ENCODE measurements at regions not wholly inside any gene's neighbourhood (a gene's known extent, or its start where the extent isn't known, plus 50 kb on each side); places are given as distances from the start of the nearest gene placed in this dataset.

DNA sequence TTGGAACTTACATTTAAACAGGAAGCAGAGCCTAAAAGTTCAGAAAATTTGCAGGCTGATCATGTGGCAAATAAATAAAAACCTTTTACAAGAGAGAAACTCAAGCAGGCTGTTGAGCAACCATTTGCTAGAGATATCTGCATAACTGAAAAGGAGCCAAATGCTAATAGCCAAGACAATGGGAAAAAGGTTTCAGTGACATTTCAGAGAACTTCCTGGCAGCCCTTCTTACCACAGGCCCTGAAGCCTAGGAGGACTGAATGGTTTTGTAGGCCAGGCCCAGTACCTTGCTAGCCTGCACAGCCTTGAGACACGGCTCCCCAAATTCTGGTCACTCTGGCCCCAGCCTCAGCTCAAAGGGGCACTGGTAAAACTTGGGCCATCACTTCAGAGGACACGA, 945.1 kb downstream of the ADGRL3 start (continued):
- TF ChIP-seq NFYB (IDR thresholded peaks at IDR 0.05; ENCODE audit: insufficient read depth, low read depth, low read length) (no peak), MYB (IDR thresholded peaks at IDR 0.05; ENCODE audit: borderline replicate concordance, low read depth, low read length) (no peak)
- TF ChIP-seq, protein P1, sequence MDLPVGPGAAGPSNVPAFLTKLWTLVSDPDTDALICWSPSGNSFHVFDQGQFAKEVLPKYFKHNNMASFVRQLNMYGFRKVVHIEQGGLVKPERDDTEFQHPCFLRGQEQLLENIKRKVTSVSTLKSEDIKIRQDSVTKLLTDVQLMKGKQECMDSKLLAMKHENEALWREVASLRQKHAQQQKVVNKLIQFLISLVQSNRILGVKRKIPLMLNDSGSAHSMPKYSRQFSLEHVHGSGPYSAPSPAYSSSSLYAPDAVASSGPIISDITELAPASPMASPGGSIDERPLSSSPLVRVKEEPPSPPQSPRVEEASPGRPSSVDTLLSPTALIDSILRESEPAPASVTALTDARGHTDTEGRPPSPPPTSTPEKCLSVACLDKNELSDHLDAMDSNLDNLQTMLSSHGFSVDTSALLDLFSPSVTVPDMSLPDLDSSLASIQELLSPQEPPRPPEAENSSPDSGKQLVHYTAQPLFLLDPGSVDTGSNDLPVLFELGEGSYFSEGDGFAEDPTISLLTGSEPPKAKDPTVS (IDR thresholded peaks at IDR 0.05; ENCODE audit: low read depth, low read length), result no peak
- TF ChIP-seq, protein P2, sequence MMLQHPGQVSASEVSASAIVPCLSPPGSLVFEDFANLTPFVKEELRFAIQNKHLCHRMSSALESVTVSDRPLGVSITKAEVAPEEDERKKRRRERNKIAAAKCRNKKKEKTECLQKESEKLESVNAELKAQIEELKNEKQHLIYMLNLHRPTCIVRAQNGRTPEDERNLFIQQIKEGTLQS (IDR thresholded peaks at IDR 0.05; ENCODE audit: borderline replicate concordance, extremely low read depth, low read depth, low read length), result no peak
- TF ChIP-seq, protein P3, sequence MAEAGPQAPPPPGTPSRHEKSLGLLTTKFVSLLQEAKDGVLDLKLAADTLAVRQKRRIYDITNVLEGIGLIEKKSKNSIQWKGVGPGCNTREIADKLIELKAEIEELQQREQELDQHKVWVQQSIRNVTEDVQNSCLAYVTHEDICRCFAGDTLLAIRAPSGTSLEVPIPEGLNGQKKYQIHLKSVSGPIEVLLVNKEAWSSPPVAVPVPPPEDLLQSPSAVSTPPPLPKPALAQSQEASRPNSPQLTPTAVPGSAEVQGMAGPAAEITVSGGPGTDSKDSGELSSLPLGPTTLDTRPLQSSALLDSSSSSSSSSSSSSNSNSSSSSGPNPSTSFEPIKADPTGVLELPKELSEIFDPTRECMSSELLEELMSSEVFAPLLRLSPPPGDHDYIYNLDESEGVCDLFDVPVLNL (IDR thresholded peaks at IDR 0.05; ENCODE audit: low read depth, low read length), result no peak

DNA sequence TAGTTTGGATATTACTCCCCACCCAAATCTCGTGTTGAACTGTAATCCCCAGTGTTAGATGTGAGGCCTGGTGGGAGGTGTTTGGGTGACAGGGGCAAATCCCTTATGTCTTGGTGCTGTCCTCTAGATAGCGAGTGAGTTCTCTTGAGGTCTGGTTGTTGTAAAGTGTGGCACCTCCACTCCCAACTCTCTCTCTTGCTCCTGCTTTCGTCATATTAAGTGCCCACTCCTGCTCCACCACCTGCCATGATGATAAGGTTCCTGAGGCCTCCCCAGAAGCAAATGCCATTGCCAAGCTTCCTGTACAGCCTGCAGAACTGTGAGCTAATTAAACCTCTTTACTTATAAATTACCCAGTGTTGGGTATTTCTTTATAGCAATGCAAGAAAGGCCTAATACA, 944.3 kb downstream of the ADGRL3 start:
- RAD21 ChIA-PET (ENCODE audit: unreplicated experiment), result no interaction called here
- CTCF ChIA-PET, result no interaction called here
- TF ChIP-seq, protein P4, sequence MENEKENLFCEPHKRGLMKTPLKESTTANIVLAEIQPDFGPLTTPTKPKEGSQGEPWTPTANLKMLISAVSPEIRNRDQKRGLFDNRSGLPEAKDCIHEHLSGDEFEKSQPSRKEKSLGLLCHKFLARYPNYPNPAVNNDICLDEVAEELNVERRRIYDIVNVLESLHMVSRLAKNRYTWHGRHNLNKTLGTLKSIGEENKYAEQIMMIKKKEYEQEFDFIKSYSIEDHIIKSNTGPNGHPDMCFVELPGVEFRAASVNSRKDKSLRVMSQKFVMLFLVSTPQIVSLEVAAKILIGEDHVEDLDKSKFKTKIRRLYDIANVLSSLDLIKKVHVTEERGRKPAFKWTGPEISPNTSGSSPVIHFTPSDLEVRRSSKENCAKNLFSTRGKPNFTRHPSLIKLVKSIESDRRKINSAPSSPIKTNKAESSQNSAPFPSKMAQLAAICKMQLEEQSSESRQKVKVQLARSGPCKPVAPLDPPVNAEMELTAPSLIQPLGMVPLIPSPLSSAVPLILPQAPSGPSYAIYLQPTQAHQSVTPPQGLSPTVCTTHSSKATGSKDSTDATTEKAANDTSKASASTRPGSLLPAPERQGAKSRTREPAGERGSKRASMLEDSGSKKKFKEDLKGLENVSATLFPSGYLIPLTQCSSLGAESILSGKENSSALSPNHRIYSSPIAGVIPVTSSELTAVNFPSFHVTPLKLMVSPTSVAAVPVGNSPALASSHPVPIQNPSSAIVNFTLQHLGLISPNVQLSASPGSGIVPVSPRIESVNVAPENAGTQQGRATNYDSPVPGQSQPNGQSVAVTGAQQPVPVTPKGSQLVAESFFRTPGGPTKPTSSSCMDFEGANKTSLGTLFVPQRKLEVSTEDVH (IDR thresholded peaks at IDR 0.05; ENCODE audit: low read depth, partially characterized antibody), result no peak
- no peak for TF ChIP-seq BACH1 (IDR thresholded peaks at IDR 0.05; ENCODE audit: borderline replicate concordance)
- TF ChIP-seq JUNB (IDR thresholded peaks at IDR 0.05), result no peak
- TF ChIP-seq YBX1 (IDR thresholded peaks at IDR 0.05), result no peak
- TF ChIP-seq, protein P5, sequence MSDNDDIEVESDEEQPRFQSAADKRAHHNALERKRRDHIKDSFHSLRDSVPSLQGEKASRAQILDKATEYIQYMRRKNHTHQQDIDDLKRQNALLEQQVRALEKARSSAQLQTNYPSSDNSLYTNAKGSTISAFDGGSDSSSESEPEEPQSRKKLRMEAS (IDR thresholded peaks at IDR 0.05; ENCODE audit: low read depth, low read length), result no peak
- TF ChIP-seq RAD51 (IDR thresholded peaks at IDR 0.05), result no peak
- TF ChIP-seq, protein P6, sequence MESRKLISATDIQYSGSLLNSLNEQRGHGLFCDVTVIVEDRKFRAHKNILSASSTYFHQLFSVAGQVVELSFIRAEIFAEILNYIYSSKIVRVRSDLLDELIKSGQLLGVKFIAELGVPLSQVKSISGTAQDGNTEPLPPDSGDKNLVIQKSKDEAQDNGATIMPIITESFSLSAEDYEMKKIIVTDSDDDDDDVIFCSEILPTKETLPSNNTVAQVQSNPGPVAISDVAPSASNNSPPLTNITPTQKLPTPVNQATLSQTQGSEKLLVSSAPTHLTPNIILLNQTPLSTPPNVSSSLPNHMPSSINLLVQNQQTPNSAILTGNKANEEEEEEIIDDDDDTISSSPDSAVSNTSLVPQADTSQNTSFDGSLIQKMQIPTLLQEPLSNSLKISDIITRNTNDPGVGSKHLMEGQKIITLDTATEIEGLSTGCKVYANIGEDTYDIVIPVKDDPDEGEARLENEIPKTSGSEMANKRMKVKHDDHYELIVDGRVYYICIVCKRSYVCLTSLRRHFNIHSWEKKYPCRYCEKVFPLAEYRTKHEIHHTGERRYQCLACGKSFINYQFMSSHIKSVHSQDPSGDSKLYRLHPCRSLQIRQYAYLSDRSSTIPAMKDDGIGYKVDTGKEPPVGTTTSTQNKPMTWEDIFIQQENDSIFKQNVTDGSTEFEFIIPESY (IDR thresholded peaks at IDR 0.05), result no peak
- no peak for TF ChIP-seq CREB1 (IDR thresholded peaks at IDR 0.05; ENCODE audit: low read depth)
- TF ChIP-seq ZNF622 (IDR thresholded peaks at IDR 0.05), result no peak
- no peak for TF ChIP-seq ZNF384 (IDR thresholded peaks at IDR 0.05; ENCODE audit: borderline replicate concordance, low read depth, low read length)
- TF ChIP-seq NBN (IDR thresholded peaks at IDR 0.05), result no peak
- TF ChIP-seq EED (IDR thresholded peaks at IDR 0.05; ENCODE audit: low read depth), result no peak

More for the DNA sequence above, 944.3 kb downstream of the ADGRL3 start:
- WGBS (ENCODE audit: insufficient coverage, insufficient replicate concordance, low lambda C conversion rate, missing lambda C conversion rate), result 0% methylated on average over 3 of the region's 3 CpGs
- SMC1A ChIA-PET (ENCODE audit: uncharacterized antibody, unreplicated experiment), result interaction anchor here (0.6 kb wide), 1 partner anchor 441 kb away, joined by 3 read pairs; no protein-coding TSS in a partner anchor
- no peak overlapping the region for H2AFZ ChIP-seq (ENCODE audit: control insufficient read depth, low read depth, low read length)
- FAIRE-seq (no peak), DNase-seq (ENCODE audit: low read depth, low spot score) (no peak), ATAC-seq (no peak)
- H3K4me2 ChIP-seq (ENCODE audit: control insufficient read depth, insufficient read depth), result no peak overlapping the region
- no peak overlapping the region for H3K4me3 ChIP-seq
- no peaks in the 10 kb centered on the region for H3K4me1 ChIP-seq (ENCODE audit: control insufficient read depth, insufficient read depth, low read length)
- no peaks in the 10 kb centered on the region for H4K20me1 ChIP-seq (ENCODE audit: control insufficient read depth, insufficient read depth)
- no TSS peak for BruUV-seq (replicated peaks)
- H3K27me3 ChIP-seq (replicated peaks in 1 of 2; ENCODE audit: control insufficient read depth in 2 of 2, insufficient read depth in 2 of 2, low read length in 1 of 2), result no peaks in the 10 kb centered on the region
- no peak overlapping the region for H3K9ac ChIP-seq (ENCODE audit: control insufficient read depth, insufficient read depth, low read length)
- H3K79me2 ChIP-seq (ENCODE audit: control insufficient read depth, insufficient read depth, low read length), result no peaks in the 10 kb centered on the region
- no peaks in the 10 kb centered on the region for H3K36me3 ChIP-seq (ENCODE audit: control insufficient read depth in 2 of 2, insufficient read depth in 2 of 2, low read length in 1 of 2)
- in situ Hi-C loops (cut with MboI) (no loop called here), intact Hi-C loops (cut with micrococcal nuclease; ENCODE audit: unreplicated experiment) (no loop called here)
- POLR2A ChIA-PET, result no interaction called here
- H3K9me3 ChIP-seq (replicated peaks; ENCODE audit: control insufficient read depth, insufficient read depth, low read length), result no peaks in the 10 kb centered on the region
- H3K27ac ChIP-seq (ENCODE audit: control insufficient read depth, insufficient read depth), result no peak overlapping the region

Data from GM12878 (cell line).